Body of pancreas (tissue), 4 donors: ENCODE measurements at regions not wholly inside any gene's neighbourhood (a gene's known extent, or its start where the extent isn't known, plus 50 kb on each side); places are given as distances from the start of the nearest gene placed in this dataset.

ENCODE experiments used
- CTCF ChIP-seq, 7 experiments: fragments of 450-650 bp in 4 of 7; fragments of 200-600 bp in 3 of 7; sonication (generic) in 3 of 7; IDR thresholded peaks; one replicate each; pipeline ENCODE4 v1.5.1; 2016 to 2019; ENCODE audit warnings: antibody characterized with exemption in 7 of 7
- POLR2A ChIP-seq, 3 donors: fragments of 450-650 bp; IDR thresholded peaks; one replicate each; pipeline ENCODE4 v1.6.1; 2016; ENCODE audit warnings: antibody characterized with exemption in 3 of 3, mild to moderate bottlenecking in 2 of 3

GRCh38 chr5:38618154-38618553 lies 61.7 kb upstream of the LIFR start:
- TF ChIP-seq CTCF (IDR thresholded peaks at IDR 0.05) (no peak), POLR2A (IDR thresholded peaks at IDR 0.05) (no peak)
